Ascending aorta (tissue), 2 donors: ENCODE measurements at regions not wholly inside any gene's neighbourhood (a gene's known extent, or its start where the extent isn't known, plus 50 kb on each side); places are given as distances from the start of the nearest gene placed in this dataset.

ENCODE experiments used
- DNase-seq, 2 donors: peaks; one replicate each; pipeline ENCODE4 v3.0.0-alpha.2; 2019; ENCODE audit warnings: low spot score in 2 of 2
- H3K27ac ChIP-seq, 2 donors: fragments of 200-600 bp; sonication (generic); one replicate each; pipeline ENCODE4 v1.5.1; 2016 to 2017; ENCODE audit warnings: mild to moderate bottlenecking in 1 of 2
- H3K27me3 ChIP-seq: fragments of 200-600 bp; sonication (generic); one replicate; pipeline ENCODE4 v1.5.1; 2017
- H3K36me3 ChIP-seq, 2 donors: fragments of 200-600 bp; sonication (generic); one replicate each; pipeline ENCODE4 v1.5.1; 2016
- H3K4me1 ChIP-seq, 2 donors: fragments of 200-600 bp; sonication (generic); one replicate each; pipeline ENCODE4 v1.5.1; 2016 to 2017; ENCODE audit warnings: mild to moderate bottlenecking in 1 of 2
- H3K4me3 ChIP-seq, 2 donors: fragments of 200-600 bp; sonication (generic); one replicate each; pipeline ENCODE4 v1.5.1; 2016 to 2017; ENCODE audit warnings: mild to moderate bottlenecking in 1 of 2
- H3K9me3 ChIP-seq, 2 donors: fragments of 200-600 bp; sonication (generic); one replicate each; pipeline ENCODE4 v1.5.1; 2016
- intact Hi-C: fragments of 100-400 bp; cut with DNase I; formaldehyde crosslinking; loops from one replicate; pipeline ENCODE4 v1.15.1; 2023
- TF ChIP-seq, protein P1 (sequence below), 3 experiments: fragments of 200-600 bp in 2 of 3; fragments of 450-650 bp in 1 of 3; sonication (generic) in 2 of 3; IDR thresholded peaks; one replicate each; pipeline ENCODE4 v1.5.1; 2016 to 2019; ENCODE audit warnings: antibody characterized with exemption in 3 of 3, mild to moderate bottlenecking in 1 of 3, moderate library complexity in 1 of 3

DNA sequence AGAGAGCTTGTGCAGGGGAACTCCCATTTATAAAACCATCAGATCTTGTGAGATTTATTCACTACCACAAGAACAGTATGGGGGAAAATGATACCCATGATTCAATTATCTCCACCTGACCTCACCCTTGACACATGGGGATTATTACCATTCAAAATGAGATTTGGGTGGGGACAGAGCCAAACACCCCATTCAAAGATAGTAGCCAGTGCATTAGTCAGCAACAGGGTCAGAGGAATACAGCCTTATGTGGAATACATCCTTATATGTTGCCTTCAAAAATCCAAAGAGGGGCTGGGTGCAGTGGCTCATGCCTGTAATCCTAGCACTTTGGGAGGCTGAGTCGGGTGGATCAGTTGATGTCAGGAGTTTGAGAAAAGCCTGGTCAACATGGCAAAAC is 563.2 kb downstream of the CCDC171 start:
- no peak overlapping the region for H3K4me3 ChIP-seq
- H3K36me3 ChIP-seq: no peaks in the 10 kb centered on the region
- no peaks in the 10 kb centered on the region for H3K9me3 ChIP-seq
- TF ChIP-seq, protein P1, sequence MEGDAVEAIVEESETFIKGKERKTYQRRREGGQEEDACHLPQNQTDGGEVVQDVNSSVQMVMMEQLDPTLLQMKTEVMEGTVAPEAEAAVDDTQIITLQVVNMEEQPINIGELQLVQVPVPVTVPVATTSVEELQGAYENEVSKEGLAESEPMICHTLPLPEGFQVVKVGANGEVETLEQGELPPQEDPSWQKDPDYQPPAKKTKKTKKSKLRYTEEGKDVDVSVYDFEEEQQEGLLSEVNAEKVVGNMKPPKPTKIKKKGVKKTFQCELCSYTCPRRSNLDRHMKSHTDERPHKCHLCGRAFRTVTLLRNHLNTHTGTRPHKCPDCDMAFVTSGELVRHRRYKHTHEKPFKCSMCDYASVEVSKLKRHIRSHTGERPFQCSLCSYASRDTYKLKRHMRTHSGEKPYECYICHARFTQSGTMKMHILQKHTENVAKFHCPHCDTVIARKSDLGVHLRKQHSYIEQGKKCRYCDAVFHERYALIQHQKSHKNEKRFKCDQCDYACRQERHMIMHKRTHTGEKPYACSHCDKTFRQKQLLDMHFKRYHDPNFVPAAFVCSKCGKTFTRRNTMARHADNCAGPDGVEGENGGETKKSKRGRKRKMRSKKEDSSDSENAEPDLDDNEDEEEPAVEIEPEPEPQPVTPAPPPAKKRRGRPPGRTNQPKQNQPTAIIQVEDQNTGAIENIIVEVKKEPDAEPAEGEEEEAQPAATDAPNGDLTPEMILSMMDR (IDR thresholded peaks at IDR 0.05): no peak
- intact Hi-C loops: no loop called here
- no peak for DNase-seq
- H3K4me1 ChIP-seq: no peaks in the 10 kb centered on the region
- H3K27ac ChIP-seq: no peak overlapping the region
- no peaks in the 10 kb centered on the region for H3K27me3 ChIP-seq

DNA sequence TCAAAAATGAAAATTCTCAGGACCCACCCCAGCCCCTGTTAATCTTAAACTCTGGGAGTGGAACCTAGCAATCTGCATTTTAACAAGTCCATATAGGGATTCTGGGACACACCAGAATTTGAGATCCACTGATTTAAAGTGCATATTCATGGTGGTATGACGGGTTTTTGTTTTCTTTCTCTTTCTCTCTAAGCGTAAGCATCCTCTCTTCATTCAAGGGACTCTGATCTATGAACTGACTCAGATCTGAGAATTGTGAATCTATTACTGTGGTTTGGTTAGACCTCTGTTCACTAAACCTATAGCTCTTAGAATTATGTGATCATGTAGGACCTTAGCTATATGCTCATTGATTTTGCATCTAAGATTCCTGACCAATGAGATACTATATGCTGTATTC is 565.2 kb downstream of the CCDC171 start:
- TF ChIP-seq, protein P1 (IDR thresholded peaks at IDR 0.05): no peak
- Histone ChIP-seq H3K27ac (no peak overlapping the region), H3K4me3 (no peak overlapping the region), H3K36me3 (no peaks in the 10 kb centered on the region), H3K9me3 (no peaks in the 10 kb centered on the region), H3K27me3 (no peaks in the 10 kb centered on the region), H3K4me1 (no peaks in the 10 kb centered on the region)
- intact Hi-C loops: no loop called here
- DNase-seq: no peak

DNA sequence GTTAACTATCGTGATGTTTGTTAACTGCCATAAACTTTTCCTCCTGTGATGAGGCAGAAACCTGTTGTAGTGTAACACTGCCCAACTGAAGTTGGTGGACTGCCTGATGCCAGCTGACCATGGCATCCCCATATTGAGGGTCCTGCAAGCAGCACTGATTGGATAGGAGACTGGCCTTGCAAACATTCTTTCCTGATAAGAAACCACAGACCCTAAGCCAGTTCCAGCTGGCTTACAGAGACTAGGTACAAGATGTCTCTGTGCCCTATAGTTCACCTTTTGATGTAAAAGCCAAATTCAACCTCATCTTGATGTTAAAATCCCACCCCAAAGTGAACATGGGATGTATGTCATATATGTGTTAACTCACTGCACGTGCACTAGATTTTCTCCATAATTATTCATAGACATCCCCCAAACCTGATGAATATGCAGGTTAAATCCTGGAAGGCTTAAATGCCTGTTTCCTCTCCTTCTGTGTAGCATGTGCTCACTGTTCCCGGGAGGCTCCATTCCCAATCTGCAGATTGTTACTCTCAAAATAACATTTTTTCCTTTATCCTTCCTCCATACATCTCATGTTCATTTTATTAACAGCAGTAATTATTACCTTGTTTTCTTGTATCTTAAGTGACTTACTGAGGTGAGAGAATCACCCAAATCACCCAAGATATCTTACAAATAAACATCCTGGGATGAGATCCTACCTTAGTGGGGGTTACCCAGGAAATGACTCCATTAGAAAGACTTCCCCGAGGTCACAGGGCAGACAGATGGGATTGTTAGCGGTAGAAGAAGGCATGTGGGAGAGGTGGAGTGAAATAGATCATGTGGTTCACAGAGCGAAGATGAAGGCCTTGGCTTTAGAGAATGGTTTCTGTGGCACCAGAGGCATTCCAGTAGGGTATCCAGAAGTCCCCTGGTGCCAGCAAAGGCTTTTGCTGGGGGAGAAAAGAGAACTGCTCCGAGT is 566.7 kb downstream of the CCDC171 start:
- no peaks in the 10 kb centered on the region for H3K27me3 ChIP-seq
- no peaks in the 10 kb centered on the region for H3K4me1 ChIP-seq
- intact Hi-C loops: no loop called here
- TF ChIP-seq, protein P1 (IDR thresholded peaks at IDR 0.05): no peak
- H3K36me3 ChIP-seq: no peaks in the 10 kb centered on the region
- H3K4me3 ChIP-seq: no peak overlapping the region
- H3K27ac ChIP-seq: no peak overlapping the region
- H3K9me3 ChIP-seq: no peaks in the 10 kb centered on the region
- DNase-seq: no peak

DNA sequence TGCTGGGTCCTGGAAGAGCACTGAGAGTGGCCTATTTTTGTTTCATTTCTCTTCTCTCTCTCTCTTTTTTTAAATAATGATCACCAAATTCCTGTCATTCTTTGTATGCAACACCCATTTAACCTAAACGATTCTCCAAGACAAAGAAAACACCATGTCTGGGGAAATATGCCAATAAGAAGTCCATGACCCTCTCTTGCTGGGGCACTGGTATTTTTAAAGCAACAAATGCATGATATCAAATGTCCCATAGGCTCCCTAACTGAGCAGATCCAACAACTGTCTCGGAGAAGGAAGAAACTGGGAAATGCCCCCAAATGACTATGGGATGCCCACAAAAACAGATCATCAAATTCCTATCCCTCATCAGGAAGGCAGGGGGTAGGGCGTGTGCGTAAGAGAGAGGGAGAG is 567.4 kb downstream of the CCDC171 start:
- TF ChIP-seq, protein P1 (IDR thresholded peaks at IDR 0.05): no peak
- no peak overlapping the region for H3K27ac ChIP-seq
- no peak for DNase-seq
- no peak overlapping the region for H3K4me3 ChIP-seq
- H3K4me1 ChIP-seq: no peaks in the 10 kb centered on the region
- no peaks in the 10 kb centered on the region for H3K36me3 ChIP-seq
- no peaks in the 10 kb centered on the region for H3K27me3 ChIP-seq
- intact Hi-C loops: no loop called here
- no peaks in the 10 kb centered on the region for H3K9me3 ChIP-seq

DNA sequence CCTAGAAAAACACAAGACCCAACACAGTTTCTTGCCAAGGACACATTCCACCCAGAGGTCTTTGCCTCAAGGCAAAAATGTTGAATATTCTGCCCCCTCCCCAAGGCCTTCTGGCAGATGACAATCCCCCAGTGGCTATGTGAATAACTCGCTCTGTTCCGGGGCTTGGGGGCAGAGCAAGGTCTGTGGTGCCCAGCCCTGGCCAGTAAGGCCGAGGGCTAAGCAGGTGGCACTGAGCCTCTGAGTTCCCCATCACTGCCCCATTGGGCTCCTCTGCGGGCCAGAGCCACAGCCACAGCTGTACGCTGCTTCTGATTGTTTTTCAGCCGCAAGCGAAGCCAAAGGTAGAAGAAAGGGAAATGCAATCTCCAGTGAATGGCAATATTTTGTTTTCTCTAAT is 567.9 kb downstream of the CCDC171 start:
- no peak for DNase-seq
- H3K27ac ChIP-seq: no peak overlapping the region
- TF ChIP-seq, protein P1 (IDR thresholded peaks at IDR 0.05): no peak

More for the DNA sequence above, 567.9 kb downstream of the CCDC171 start:
- Histone ChIP-seq H3K9me3 (no peaks in the 10 kb centered on the region), H3K4me3 (no peak overlapping the region), H3K36me3 (no peaks in the 10 kb centered on the region), H3K4me1 (no peaks in the 10 kb centered on the region), H3K27me3 (no peaks in the 10 kb centered on the region)
- intact Hi-C loops: no loop called here
